ENCODE measurements at regions not wholly inside any gene's neighbourhood (a gene's known extent, or its start where the extent isn't known, plus 50 kb on each side); places are given as distances from the start of the nearest gene placed in this dataset.

DNA sequence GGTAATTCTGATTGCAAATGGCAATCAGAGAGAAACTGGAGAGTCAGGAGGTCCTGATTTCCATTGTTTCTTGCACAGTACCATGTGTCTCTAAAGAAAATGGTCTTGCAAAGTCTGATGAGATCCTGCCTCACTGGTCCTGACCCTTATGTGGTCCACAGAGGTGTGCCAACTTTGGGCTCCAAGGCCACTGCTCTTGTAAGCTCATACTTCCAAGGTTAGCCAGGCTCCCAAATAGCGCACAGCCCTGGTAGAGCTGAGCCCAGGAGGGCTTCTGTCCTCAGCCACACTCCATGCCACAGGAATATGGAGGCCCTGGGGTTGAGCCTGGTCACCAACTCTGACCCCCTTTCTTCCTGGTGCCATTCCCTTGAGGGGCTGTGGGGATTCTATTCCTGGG lies 80.7 kb downstream of the SDC1 start:
- Histone ChIP-seq H3K4me3 (ENCODE audit: low read depth in 1 of 3, low read length in 3 of 3) (no peak overlapping the region), H3K9me3 (ENCODE audit: control insufficient read depth in 2 of 2, insufficient read depth in 1 of 2, low read depth in 1 of 2, low read length in 1 of 2) (no peaks in the 10 kb centered on the region), H3K4me1 (ENCODE audit: control insufficient read depth in 3 of 3, insufficient read depth in 2 of 3, low read depth in 1 of 3, low read length in 2 of 3) (peaks cover 0 to 24% (median 2%) of the 10 kb centered on the region in 3 donors), H3K27me3 (ENCODE audit: control insufficient read depth in 3 of 3, insufficient read depth in 3 of 3, low read length in 3 of 3) (no peaks in the 10 kb centered on the region), H3K36me3 (ENCODE audit: control insufficient read depth in 3 of 3, insufficient read depth in 2 of 3, low read depth in 1 of 3, low read length in 3 of 3) (no peaks in the 10 kb centered on the region), H3K27ac (ENCODE audit: low read depth in 1 of 3, low read length in 2 of 3) (no peak overlapping the region)
- FAIRE-seq (no peak), DNase-seq (no peak)
- 95 to 100% (median 100%) methylated on average over 1 of the region's 1 CpG for WGBS, 3 donors

DNA sequence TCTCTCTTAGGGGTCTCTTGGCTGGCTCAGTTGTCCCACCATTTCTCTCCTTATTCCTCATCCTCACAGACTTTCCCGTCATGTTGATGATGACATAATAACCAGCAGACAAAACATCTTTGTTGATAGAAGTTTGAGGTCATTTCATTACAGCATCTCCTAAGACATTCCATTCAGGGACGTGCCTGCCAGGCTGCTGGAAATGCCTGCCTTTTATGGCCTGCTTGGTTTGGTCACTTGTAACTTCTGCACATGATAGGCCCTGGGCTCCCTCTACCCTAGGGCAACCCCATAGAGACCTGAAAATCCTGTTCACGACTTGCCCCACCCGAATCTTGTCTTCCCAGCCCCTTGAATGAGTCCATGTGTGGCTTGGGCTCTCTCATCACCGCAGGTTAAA lies 81.7 kb downstream of the SDC1 start:
- Histone ChIP-seq H3K4me3 (ENCODE audit: low read depth in 1 of 3, low read length in 3 of 3) (no peak overlapping the region), H3K36me3 (ENCODE audit: control insufficient read depth in 3 of 3, insufficient read depth in 2 of 3, low read depth in 1 of 3, low read length in 3 of 3) (no peaks in the 10 kb centered on the region), H3K27me3 (ENCODE audit: control insufficient read depth in 3 of 3, insufficient read depth in 3 of 3, low read length in 3 of 3) (no peaks in the 10 kb centered on the region), H3K9me3 (ENCODE audit: control insufficient read depth in 2 of 2, insufficient read depth in 1 of 2, low read depth in 1 of 2, low read length in 1 of 2) (no peaks in the 10 kb centered on the region), H3K4me1 (ENCODE audit: control insufficient read depth in 3 of 3, insufficient read depth in 2 of 3, low read depth in 1 of 3, low read length in 2 of 3) (peaks cover 0 to 28% (median 2%) of the 10 kb centered on the region in 3 donors), H3K27ac (ENCODE audit: low read depth in 1 of 3, low read length in 2 of 3) (no peak overlapping the region)
- WGBS, 3 donors, result 61 to 72% (median 64%) methylated on average over 5 of the region's 5 CpGs
- no peak for FAIRE-seq
- no peak for DNase-seq

DNA sequence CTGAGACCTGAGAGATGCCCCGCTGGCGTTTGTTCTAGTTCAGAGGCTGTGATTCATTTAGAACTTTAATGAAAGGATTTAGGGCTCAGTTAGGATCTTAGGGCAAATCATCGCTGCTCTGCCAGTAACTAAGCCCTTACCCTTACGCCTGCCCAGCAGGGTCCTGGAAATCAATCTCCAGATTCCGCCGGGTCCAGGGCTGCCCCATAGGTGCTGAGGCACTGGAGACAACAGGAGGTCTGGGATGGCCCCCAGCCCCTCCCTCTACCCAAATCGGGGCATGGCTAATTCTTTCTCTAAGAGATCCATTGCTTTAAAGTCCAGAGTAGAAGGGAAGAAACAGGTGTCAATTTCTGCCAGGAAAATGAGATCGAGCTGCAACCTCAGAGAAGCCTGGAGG lies 83.1 kb downstream of the SDC1 start:
- DNase-seq (no peak), FAIRE-seq (no peak)
- H3K9me3 ChIP-seq (ENCODE audit: control insufficient read depth in 2 of 2, insufficient read depth in 1 of 2, low read depth in 1 of 2, low read length in 1 of 2), result no peaks in the 10 kb centered on the region
- H3K27ac ChIP-seq (ENCODE audit: low read depth in 1 of 3, low read length in 2 of 3), result no peak overlapping the region
- no peaks in the 10 kb centered on the region for H3K27me3 ChIP-seq (ENCODE audit: control insufficient read depth in 3 of 3, insufficient read depth in 3 of 3, low read length in 3 of 3)
- no peak overlapping the region for H3K4me3 ChIP-seq (ENCODE audit: low read depth in 1 of 3, low read length in 3 of 3)
- H3K4me1 ChIP-seq (ENCODE audit: control insufficient read depth in 3 of 3, insufficient read depth in 2 of 3, low read depth in 1 of 3, low read length in 2 of 3), result peaks cover 0 to 28% (median 2%) of the 10 kb centered on the region in 3 donors
- 79 to 87% (median 83%) methylated on average over 8 of the region's 8 CpGs for WGBS, 3 donors
- H3K36me3 ChIP-seq (ENCODE audit: control insufficient read depth in 3 of 3, insufficient read depth in 2 of 3, low read depth in 1 of 3, low read length in 3 of 3), result no peaks in the 10 kb centered on the region

DNA sequence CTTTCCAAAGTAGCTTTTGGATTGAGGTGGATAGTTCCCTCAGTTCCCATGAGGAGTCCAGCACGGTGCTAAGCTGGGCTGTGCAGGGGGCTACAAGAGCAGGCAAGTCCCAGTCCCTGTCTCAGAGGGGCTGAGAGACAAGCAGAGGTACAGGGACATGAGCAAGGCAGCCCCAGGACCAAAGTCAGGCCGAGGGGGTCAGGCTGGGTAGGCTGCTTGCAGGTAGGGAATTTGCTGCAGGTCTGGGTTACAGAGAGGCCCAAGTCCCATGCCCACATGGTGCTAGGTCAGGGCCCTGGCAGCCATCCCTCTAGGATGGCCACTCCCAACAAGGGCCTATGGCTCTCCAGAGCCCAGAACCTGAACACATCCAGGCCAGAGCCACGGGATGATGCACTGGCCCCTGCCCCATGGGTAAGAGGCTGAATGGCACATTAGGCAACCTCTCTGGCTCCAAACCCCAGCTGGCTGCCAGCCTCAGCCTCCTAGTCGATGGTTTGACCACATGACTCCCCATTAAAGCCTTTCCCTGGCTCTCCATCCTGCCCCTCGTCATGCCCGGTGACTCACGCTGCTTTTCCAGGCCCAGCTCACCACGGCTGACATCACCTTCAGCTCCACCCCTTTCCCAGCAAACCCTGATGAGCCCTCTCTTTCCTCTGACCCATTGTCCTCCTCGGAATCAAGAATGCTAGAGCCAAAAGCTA lies 83.7 kb downstream of the SDC1 start:
- FAIRE-seq (no peak), DNase-seq (peak in 1 of 2 donors; percentile 72)
- Histone ChIP-seq H3K4me1 (ENCODE audit: control insufficient read depth in 3 of 3, insufficient read depth in 2 of 3, low read depth in 1 of 3, low read length in 2 of 3) (peaks cover 0 to 28% (median 2%) of the 10 kb centered on the region in 3 donors), H3K27me3 (ENCODE audit: control insufficient read depth in 3 of 3, insufficient read depth in 3 of 3, low read length in 3 of 3) (no peaks in the 10 kb centered on the region), H3K4me3 (ENCODE audit: low read depth in 1 of 3, low read length in 3 of 3) (no peak overlapping the region), H3K9me3 (ENCODE audit: control insufficient read depth in 2 of 2, insufficient read depth in 1 of 2, low read depth in 1 of 2, low read length in 1 of 2) (no peaks in the 10 kb centered on the region), H3K36me3 (ENCODE audit: control insufficient read depth in 3 of 3, insufficient read depth in 2 of 3, low read depth in 1 of 3, low read length in 3 of 3) (no peaks in the 10 kb centered on the region), H3K27ac (ENCODE audit: low read depth in 1 of 3, low read length in 2 of 3) (no peak overlapping the region)
- 48 to 64% (median 59%) methylated on average over 9 of the region's 9 CpGs for WGBS, 3 donors

DNA sequence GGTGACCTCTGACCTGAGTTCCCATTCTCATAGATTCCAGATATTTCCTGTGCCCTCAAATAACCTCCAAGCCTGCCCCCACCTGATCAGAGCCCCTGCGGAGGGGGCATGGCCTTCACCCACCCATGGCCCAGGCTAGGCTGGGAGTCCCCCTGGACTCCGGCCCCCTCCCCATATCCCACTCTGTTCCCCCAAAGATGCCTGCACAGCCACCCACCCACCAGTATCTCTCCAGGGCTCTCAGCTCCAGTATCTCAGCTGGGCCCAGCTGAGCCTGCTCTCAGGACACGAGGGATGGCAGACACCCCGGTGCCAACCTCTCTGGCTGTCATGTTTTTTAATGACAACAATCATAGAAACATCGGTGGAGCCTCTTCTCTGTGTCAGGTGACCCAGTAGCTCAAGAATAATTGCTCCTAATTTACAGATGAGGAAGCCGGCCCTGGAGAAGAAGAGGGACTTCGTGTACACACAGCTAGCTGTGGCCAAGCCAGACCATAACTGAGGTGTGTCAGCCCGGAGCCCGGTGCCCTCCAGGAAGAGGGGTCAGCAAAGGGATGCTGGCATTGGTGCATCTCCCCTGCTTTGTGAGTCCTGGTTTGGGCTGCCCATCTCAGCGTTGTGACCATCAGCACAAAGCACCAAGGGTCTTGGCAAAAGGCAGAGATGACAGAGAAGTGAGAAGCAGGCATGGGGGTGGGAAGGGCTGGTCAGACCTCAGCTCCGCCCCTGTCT lies 84.4 kb downstream of the SDC1 start:
- no peak for FAIRE-seq
- no peak for DNase-seq
- H3K27ac ChIP-seq (ENCODE audit: low read depth in 1 of 3, low read length in 2 of 3), result no peak overlapping the region

DNA sequence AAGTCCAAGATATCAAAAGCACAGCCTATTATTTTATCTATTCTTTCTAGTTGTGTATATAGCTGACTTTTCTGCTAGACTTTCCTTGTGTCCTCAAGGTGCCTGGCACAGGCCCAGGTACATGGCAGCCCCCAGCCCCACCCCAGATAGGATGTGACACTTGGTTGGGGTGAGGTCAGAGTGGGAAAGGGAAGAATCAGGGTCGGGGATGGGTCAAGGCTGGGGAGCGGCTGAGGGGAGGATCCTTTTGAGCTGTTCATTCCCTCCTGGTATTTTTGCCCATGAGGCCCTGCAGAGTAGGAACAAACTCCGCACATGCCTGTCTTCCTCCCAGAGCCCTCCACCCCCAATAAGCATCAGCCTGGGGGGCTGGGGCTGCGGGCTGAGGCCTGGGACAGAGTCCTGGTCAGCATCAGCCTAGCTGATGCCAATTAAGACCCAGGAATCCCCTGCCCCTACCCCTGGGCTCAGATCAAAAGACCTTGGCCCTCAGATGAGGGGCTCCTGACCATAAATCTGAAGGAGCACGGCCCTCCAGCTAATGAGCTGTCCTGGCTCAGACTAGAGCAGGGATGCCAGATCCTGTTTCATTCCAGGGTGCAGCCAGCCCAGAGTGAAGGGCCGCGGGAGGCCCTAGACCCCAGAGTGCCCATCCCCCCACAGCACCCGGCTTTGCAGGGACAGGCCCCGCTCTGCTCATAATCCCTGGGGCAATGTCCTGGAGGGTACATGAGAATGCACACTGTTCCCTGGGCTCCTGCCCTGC lies 85.3 kb downstream of the SDC1 start:
- Histone ChIP-seq H3K4me3 (ENCODE audit: low read depth in 1 of 3, low read length in 3 of 3) (no peak overlapping the region), H3K4me1 (ENCODE audit: control insufficient read depth in 3 of 3, insufficient read depth in 2 of 3, low read depth in 1 of 3, low read length in 2 of 3) (peaks cover 0 to 23% (median 2%) of the 10 kb centered on the region in 3 donors), H3K36me3 (ENCODE audit: control insufficient read depth in 3 of 3, insufficient read depth in 2 of 3, low read depth in 1 of 3, low read length in 3 of 3) (no peaks in the 10 kb centered on the region), H3K27ac (ENCODE audit: low read depth in 1 of 3, low read length in 2 of 3) (no peak overlapping the region), H3K9me3 (ENCODE audit: control insufficient read depth in 2 of 2, insufficient read depth in 1 of 2, low read depth in 1 of 2, low read length in 1 of 2) (no peaks in the 10 kb centered on the region), H3K27me3 (ENCODE audit: control insufficient read depth in 3 of 3, insufficient read depth in 3 of 3, low read length in 3 of 3) (no peaks in the 10 kb centered on the region)
- DNase-seq (peak in 1 of 2 donors; percentile 47), FAIRE-seq (no peak)
- 58 to 67% (median 62%) methylated on average over 9 of the region's 9 CpGs for WGBS, 3 donors

More for the DNA sequence above, 84.4 kb downstream of the SDC1 start:
- peaks cover 0 to 24% (median 2%) of the 10 kb centered on the region in 3 donors for H3K4me1 ChIP-seq (ENCODE audit: control insufficient read depth in 3 of 3, insufficient read depth in 2 of 3, low read depth in 1 of 3, low read length in 2 of 3)
- H3K36me3 ChIP-seq (ENCODE audit: control insufficient read depth in 3 of 3, insufficient read depth in 2 of 3, low read depth in 1 of 3, low read length in 3 of 3), result no peaks in the 10 kb centered on the region
- H3K9me3 ChIP-seq (ENCODE audit: control insufficient read depth in 2 of 2, insufficient read depth in 1 of 2, low read depth in 1 of 2, low read length in 1 of 2), result no peaks in the 10 kb centered on the region
- WGBS, 3 donors, result 84 to 89% (median 87%) methylated on average over 11 of the region's 11 CpGs
- H3K4me3 ChIP-seq (ENCODE audit: low read depth in 1 of 3, low read length in 3 of 3), result no peak overlapping the region
- no peaks in the 10 kb centered on the region for H3K27me3 ChIP-seq (ENCODE audit: control insufficient read depth in 3 of 3, insufficient read depth in 3 of 3, low read length in 3 of 3)

DNA sequence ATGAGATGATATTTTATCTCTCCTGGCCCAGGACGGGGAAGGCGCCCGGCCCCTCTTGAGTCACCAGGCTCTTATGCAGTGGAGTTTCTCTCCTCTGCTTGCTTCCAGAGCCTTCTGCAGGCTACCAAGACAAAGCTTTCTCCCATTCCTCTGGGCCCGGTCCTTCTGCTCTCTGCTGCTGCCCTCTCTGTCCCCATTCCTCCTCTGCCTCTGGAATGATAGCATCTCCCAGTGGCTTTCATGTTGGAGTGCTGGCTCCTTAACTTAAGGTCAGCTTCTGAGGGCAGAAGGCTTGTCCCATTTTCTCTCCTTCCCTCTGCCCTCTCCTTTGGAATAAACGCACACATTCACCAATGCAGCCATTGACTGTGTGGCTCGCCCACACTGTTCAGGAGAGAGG lies 86.2 kb downstream of the SDC1 start:
- Histone ChIP-seq H3K4me1 (ENCODE audit: control insufficient read depth in 3 of 3, insufficient read depth in 2 of 3, low read depth in 1 of 3, low read length in 2 of 3) (peaks cover 0 to 23% (median 2%) of the 10 kb centered on the region in 3 donors), H3K27me3 (ENCODE audit: control insufficient read depth in 3 of 3, insufficient read depth in 3 of 3, low read length in 3 of 3) (no peaks in the 10 kb centered on the region), H3K36me3 (ENCODE audit: control insufficient read depth in 3 of 3, insufficient read depth in 2 of 3, low read depth in 1 of 3, low read length in 3 of 3) (no peaks in the 10 kb centered on the region), H3K4me3 (ENCODE audit: low read depth in 1 of 3, low read length in 3 of 3) (no peak overlapping the region), H3K27ac (ENCODE audit: low read depth in 1 of 3, low read length in 2 of 3) (no peak overlapping the region), H3K9me3 (ENCODE audit: control insufficient read depth in 2 of 2, insufficient read depth in 1 of 2, low read depth in 1 of 2, low read length in 1 of 2) (no peaks in the 10 kb centered on the region)
- WGBS, 3 donors, result 46 to 62% (median 59%) methylated on average over 6 of the region's 6 CpGs
- DNase-seq (no peak), FAIRE-seq (no peak)

DNA sequence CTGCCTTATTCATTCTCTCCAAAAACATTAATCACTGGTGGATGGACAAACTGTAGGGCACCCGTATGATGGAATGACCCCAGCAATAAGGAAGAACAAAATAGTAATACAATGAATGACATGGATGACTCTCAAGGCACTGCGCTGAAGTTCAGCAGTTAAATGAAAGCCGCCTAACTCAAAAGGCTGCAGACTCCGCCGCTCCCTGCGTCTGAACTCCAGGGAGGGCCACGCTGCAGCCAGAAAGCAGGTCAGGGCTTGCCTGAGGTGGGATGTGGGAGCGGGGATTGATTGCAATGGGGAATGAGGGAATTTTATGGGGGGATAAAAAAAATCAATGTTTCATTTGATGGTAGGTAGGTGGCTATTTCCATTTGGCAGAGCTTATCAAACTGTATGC lies 86.5 kb upstream of the LAPTM4A start:
- FAIRE-seq, result no peak
- Histone ChIP-seq H3K27ac (ENCODE audit: low read depth in 1 of 3, low read length in 2 of 3) (no peak overlapping the region), H3K36me3 (ENCODE audit: control insufficient read depth in 3 of 3, insufficient read depth in 2 of 3, low read depth in 1 of 3, low read length in 3 of 3) (no peaks in the 10 kb centered on the region), H3K4me1 (ENCODE audit: control insufficient read depth in 3 of 3, insufficient read depth in 2 of 3, low read depth in 1 of 3, low read length in 2 of 3) (peaks cover 0 to 19% (median 2%) of the 10 kb centered on the region in 3 donors), H3K4me3 (ENCODE audit: low read depth in 1 of 3, low read length in 3 of 3) (no peak overlapping the region), H3K27me3 (ENCODE audit: control insufficient read depth in 3 of 3, insufficient read depth in 3 of 3, low read length in 3 of 3) (no peaks in the 10 kb centered on the region), H3K9me3 (ENCODE audit: control insufficient read depth in 2 of 2, insufficient read depth in 1 of 2, low read depth in 1 of 2, low read length in 1 of 2) (no peaks in the 10 kb centered on the region)
- DNase-seq, result no peak
- 92 to 94% (median 93%) methylated on average over 8 of the region's 8 CpGs for WGBS, 3 donors

Data from small intestine (tissue), 7 donors.